ENCODE measurements at regions not wholly inside any gene's neighbourhood (a gene's known extent, or its start where the extent isn't known, plus 50 kb on each side); places are given as distances from the start of the nearest gene placed in this dataset.
A peak's percentile ranks its signal among the peaks of the same experiment; 100 is the strongest.

- no peak for DNase-seq (ENCODE audit: low read depth)
Observed at GRCh38 chr10:7507887-7508726, 97.3 kb upstream of the SFMBT2 start.

DNA sequence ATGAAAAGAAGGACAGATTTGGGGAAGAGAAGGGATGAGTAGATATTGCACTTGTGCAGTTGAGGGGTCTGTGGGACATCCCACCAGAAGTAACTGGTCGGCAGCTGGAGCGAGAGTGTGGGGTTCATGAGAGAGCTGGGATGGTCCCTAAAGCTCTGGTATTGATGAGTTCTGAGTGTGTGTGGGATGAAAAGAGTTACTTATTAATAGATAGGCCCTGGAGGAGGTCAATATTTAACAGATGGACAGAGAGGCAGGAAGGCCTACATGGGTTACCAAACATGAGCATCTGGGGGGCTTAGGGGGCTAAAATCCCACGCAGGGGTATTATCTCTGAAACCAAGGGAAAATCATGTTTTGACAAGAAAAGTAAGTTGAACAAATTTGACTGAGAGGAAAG is 95.7 kb upstream of the SFMBT2 start:
- no peak for DNase-seq (ENCODE audit: low read depth)

GRCh38 chr10:7505196-7505595 is 94.4 kb upstream of the SFMBT2 start:
- DNase-seq (ENCODE audit: low read depth) = no peak

DNA sequence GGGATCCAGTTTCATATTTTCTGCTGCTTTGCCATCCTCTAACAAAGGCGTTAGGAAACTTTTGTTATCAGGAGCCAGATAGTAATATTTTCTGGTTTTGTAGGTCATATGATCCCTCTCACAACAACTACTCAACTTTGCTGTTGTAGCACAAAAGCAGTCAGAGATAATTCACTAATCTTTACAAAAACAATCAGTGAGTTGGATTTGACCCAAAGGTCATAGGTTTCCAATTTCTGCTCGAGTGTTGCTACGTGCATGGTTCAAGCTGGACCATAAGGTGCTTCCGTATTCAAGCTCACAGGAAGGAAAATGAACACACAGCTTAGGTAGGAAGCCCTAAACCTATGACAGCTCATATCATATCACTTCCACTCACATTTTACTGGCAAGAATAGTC is 92.4 kb upstream of the SFMBT2 start:
- DNase-seq (ENCODE audit: low read depth) = no peak

GRCh38 chr10:7501157-7501556 is 90.3 kb upstream of the SFMBT2 start:
- no peak for DNase-seq (ENCODE audit: low read depth)

- DNase-seq (ENCODE audit: low read depth) = no peak
Observed at GRCh38 chr10:7498111-7498510, 87.3 kb upstream of the SFMBT2 start.

- DNase-seq (ENCODE audit: low read depth) = no peak
Observed at GRCh38 chr10:7493996-7494395, 83.2 kb upstream of the SFMBT2 start.

DNA sequence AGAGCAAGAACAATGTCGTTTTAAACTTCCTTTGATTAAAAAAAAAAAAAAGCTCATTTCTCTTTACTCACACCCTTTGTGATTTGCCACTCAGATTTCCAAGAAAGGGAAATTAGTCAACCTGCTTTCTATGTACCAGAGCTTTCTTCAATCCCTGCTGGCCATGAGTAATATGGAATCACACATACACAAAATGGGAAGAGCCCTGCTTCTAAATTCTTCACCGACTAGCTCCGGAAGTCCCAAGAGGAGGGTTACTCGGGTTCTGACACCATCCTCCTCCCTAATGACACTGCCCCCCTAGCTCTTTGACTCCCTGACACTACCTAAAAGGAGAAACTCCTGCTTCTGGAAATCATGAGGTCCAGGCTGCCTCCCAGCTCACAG is 81.8 kb upstream of the SFMBT2 start:
- no peak for DNase-seq (ENCODE audit: low read depth)

- DNase-seq (ENCODE audit: low read depth) = no peak
Observed at GRCh38 chr10:7491949-7492659, 81.3 kb upstream of the SFMBT2 start.

DNA sequence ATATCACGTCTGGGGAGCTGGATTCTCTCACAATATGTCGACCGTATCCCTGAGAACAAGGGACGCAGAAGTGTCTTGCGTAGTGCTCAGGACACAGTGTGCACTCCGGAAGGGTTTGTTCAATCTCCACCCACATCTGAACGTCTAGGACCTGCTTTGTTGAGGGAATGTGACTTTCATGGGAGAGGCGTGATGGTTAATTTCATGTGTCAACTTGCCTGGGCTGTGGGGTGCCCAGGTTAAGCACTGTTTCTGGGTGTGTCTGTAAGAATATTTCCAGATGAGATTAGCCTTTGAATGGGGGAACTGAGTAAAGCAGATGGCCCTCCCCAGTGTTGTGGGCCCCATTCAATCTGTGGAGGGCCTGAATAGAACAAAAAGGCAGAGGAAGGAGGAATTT is 80.4 kb upstream of the SFMBT2 start:
- no peak for DNase-seq (ENCODE audit: low read depth)

- peak; percentile 25 for DNase-seq (ENCODE audit: low read depth)
Observed at GRCh38 chr10:7488418-7488829, 77.6 kb upstream of the SFMBT2 start.

DNA sequence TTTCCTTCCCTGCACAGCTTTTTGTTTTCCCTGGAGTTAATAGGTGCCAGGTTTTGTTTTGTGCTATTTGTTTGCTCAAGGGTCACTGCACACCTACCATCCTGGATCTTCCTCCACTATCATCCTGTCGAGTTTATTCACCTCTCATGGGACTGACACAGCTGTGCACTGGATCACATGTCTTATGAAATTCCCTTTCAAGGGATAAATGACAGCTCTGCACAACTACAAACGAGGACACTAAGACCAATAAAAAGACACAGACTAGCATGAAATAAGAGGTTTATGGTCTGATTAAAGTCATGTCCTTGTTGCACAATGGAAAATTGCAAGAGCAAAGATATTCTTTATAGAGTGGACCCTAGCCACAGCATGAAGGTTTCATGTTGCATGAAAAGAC is 76.7 kb upstream of the SFMBT2 start:
- no peak for DNase-seq (ENCODE audit: low read depth)

- DNase-seq (ENCODE audit: low read depth) = no peak
Observed at GRCh38 chr10:7486528-7486927, 75.7 kb upstream of the SFMBT2 start.

GRCh38 chr10:7485799-7486198 is 75.0 kb upstream of the SFMBT2 start:
- no peak for DNase-seq (ENCODE audit: low read depth)

DNA sequence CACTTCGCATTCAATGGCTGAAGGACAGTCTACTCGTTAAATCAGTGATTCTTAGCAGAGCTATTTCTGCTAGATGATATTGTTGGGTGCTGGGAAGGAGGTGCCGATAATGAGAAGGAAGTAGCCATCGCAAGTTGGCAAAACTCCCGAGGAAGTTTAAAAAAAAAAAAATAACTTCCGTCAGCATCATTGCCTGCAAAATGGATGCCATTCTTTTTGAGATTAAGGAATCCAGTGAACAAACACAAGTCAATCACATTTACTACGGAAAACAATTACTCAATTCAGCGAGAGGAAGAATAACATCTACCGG is 74.4 kb upstream of the SFMBT2 start:
- DNase-seq (ENCODE audit: low read depth) = no peak

DNA sequence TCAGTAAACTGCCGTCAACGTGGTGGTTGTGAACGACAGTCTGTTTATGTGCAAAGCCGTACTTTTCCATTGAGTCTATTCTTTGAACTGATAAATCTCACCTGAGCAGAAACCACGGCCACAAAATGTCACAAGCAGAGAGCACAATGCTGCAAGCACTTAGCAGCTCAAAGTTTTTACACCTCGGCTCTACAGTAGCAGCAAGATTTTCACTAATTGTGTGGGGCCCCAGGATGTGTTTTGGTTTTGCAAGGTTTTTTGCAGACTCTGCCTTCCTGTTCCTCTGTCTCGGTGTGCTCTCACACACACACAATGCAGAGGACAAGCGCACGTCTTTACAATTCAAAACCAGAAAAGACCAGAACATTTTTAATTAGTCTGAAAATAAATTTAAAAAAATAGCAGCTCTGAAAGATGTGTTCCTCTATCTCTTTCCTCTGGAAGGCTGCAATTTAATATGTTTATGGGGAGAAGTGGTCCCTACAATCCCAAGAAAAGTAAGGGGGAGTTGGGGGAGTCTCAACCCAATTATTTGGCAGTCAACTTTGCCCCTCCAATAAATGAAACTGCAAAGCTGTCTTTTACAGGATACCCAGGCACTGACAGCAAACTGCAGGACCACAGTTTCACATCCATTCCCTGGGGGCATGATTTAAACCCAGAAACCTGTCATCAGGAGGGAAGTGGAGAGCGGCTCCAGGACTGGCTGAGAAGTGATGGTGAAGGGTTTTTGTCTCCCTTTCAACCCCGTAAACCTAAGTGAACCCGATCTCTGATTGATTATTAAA is 73.8 kb upstream of the SFMBT2 start:
- no peak for DNase-seq (ENCODE audit: low read depth)

GRCh38 chr10:7483848-7484247 is 73.0 kb upstream of the SFMBT2 start:
- no peak for DNase-seq (ENCODE audit: low read depth)

GRCh38 chr10:7482992-7483391 is 72.2 kb upstream of the SFMBT2 start:
- DNase-seq (ENCODE audit: low read depth) = no peak

GRCh38 chr10:7481368-7481765 is 70.5 kb upstream of the SFMBT2 start:
- no peak for DNase-seq (ENCODE audit: low read depth)

DNA sequence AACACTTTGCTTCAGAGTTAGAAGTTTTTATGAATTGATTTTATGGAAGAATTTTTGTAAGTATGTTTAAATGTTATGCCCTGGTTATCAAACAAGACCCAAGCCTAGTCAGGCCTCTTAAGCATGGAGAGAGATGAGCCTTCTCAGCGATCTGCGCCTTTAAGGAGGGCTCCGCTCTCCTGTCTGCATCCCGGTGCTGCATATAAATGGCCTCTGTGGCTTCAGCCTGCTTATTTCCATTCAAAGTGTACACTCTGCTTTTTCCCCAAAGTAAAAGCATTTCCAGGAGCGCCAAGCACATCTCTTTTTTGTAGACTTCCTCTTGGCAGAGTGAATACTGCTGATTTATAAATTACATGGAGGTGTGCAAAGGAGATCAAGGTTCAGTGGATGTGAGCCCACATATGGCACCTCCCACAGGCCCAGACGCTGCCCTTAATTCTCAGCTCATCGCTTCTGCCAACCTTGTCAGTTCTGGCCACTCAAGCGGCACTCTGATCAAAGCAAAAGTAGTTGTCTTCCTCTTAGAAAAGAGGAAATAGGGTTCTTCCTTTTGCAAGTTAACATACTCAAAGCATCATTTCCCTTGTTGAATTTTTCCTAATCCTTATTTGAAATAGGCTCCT is 70.0 kb upstream of the SFMBT2 start:
- no peak for DNase-seq (ENCODE audit: low read depth)

DNA sequence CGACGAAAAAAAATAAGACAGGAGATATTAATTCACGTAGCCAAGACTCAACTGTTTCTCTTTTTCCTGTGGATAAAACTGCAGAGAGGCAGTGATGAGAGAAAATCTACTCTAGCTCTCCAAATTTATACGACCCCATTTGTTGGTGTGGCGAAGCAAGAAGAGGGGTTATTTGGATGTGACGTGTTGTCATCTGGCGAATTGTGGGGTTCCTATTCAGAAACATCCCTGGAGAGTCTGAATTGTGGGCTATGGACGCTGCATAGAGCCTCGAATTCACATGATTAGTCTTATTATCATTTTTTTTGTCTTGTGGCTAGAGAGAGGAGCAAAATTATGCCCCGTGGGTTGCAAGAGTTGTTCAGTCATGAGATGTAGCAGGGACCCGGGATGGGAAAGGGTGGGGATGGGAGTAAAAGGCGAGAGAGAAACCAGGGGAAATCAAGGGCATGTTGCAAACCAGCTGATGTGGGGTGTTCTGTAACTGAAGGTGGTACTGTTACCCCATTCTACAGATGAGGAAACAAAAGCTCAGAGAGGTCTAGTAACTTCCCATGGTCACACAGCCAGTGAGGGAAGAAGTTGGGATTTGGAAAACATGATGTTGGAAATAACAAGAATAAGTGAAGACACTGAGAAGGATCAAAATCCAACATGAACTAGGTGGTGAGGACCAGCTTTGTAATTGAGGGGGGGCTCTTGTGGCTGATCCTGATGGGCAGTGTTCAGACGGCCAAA is 69.2 kb upstream of the SFMBT2 start:
- no peak for DNase-seq (ENCODE audit: low read depth)

All from amniotic epithelial cell (primary cell).